Mesothelial cell of epicardium (in vitro differentiated cells): ENCODE measurements at regions not wholly inside any gene's neighbourhood (a gene's known extent, or its start where the extent isn't known, plus 50 kb on each side); places are given as distances from the start of the nearest gene placed in this dataset.

ENCODE experiments used
- DNase-seq, 2 experiments: peaks; one replicate each; pipeline ENCODE4 v3.0.0; 2021; ENCODE audit warnings: low spot score in 2 of 2; ENCODE audit not compliant: unreplicated experiment in 2 of 2
- H3K27ac Mint-ChIP-seq: 2 replicates; pipeline ENCODE4 v1.8.0; 2021; ENCODE audit warnings: mixed read lengths
- H3K27me3 Mint-ChIP-seq: 2 replicates; pipeline ENCODE4 v1.8.0; 2021; ENCODE audit warnings: low read depth, mixed read lengths
- H3K36me3 Mint-ChIP-seq: 2 replicates; pipeline ENCODE4 v1.8.0; 2021; ENCODE audit warnings: mixed read lengths
- H3K4me1 Mint-ChIP-seq: 2 replicates; pipeline ENCODE4 v1.8.0; 2021; ENCODE audit warnings: mixed read lengths
- H3K4me3 Mint-ChIP-seq: 2 replicates; pipeline ENCODE4 v1.8.0; 2021; ENCODE audit warnings: mild to moderate bottlenecking, moderate library complexity, mixed read lengths
- H3K9me3 Mint-ChIP-seq: 2 replicates; pipeline ENCODE4 v1.8.0; 2021; ENCODE audit warnings: mixed read lengths
- CTCF ChIP-seq: fragments of 200-600 bp; sonication (generic); IDR thresholded peaks from one replicate; pipeline ENCODE4 v1.5.0; 2021; ENCODE audit warnings: antibody characterized with exemption; ENCODE audit not compliant: unreplicated experiment

GRCh38 chr12:77437206-77437605 is 371.8 kb upstream of the E2F7 start:
- no peaks in the 10 kb centered on the region for H3K36me3 Mint-ChIP-seq
- no peak for DNase-seq
- no peak overlapping the region for H3K4me3 Mint-ChIP-seq
- TF ChIP-seq CTCF: no peak
- no peak overlapping the region for H3K27ac Mint-ChIP-seq
- peaks cover 10% of the 10 kb centered on the region for H3K27me3 Mint-ChIP-seq
- H3K9me3 Mint-ChIP-seq: no peaks in the 10 kb centered on the region
- peaks cover 28% of the 10 kb centered on the region for H3K4me1 Mint-ChIP-seq

- Mint-ChIP-seq H3K36me3 (no peaks in the 10 kb centered on the region), H3K27me3 (peaks cover 10% of the 10 kb centered on the region), H3K9me3 (no peaks in the 10 kb centered on the region), H3K4me1 (peaks cover 25% of the 10 kb centered on the region), H3K27ac (no peak overlapping the region), H3K4me3 (no peak overlapping the region)
- no peak for TF ChIP-seq CTCF
- DNase-seq: no peak
Measured at GRCh38 chr12:77435446-77436091, 370.2 kb upstream of the E2F7 start.

GRCh38 chr12:77433799-77434198 is 368.4 kb upstream of the E2F7 start:
- no peak for TF ChIP-seq CTCF
- H3K4me3 Mint-ChIP-seq: no peak overlapping the region
- no peaks in the 10 kb centered on the region for H3K9me3 Mint-ChIP-seq
- no peaks in the 10 kb centered on the region for H3K36me3 Mint-ChIP-seq
- H3K4me1 Mint-ChIP-seq: peaks cover 27% of the 10 kb centered on the region
- peaks cover 8% of the 10 kb centered on the region for H3K27me3 Mint-ChIP-seq
- H3K27ac Mint-ChIP-seq: no peak overlapping the region
- DNase-seq: no peak

- no peak for DNase-seq
- H3K4me1 Mint-ChIP-seq: peaks cover 22% of the 10 kb centered on the region
- H3K27ac Mint-ChIP-seq: no peak overlapping the region
- TF ChIP-seq CTCF: no peak
- H3K36me3 Mint-ChIP-seq: peaks cover 2% of the 10 kb centered on the region
- peaks cover 29% of the 10 kb centered on the region for H3K9me3 Mint-ChIP-seq
- H3K4me3 Mint-ChIP-seq: no peak overlapping the region
- H3K27me3 Mint-ChIP-seq: peaks cover 14% of the 10 kb centered on the region
Measured at GRCh38 chr12:77429426-77429825, 364.1 kb upstream of the E2F7 start.

- Mint-ChIP-seq H3K4me1 (no peaks in the 10 kb centered on the region), H3K27me3 (peaks cover 2% of the 10 kb centered on the region), H3K4me3 (no peak overlapping the region), H3K36me3 (peaks cover 2% of the 10 kb centered on the region), H3K27ac (no peak overlapping the region), H3K9me3 (peaks cover 20% of the 10 kb centered on the region)
- TF ChIP-seq CTCF: no peak
- no peak for DNase-seq
Measured at GRCh38 chr12:77421152-77421551, 355.8 kb upstream of the E2F7 start.

GRCh38 chr12:77409551-77409950 is 344.2 kb upstream of the E2F7 start:
- Mint-ChIP-seq H3K4me1 (peaks cover 20% of the 10 kb centered on the region), H3K36me3 (no peaks in the 10 kb centered on the region), H3K27me3 (no peaks in the 10 kb centered on the region), H3K4me3 (no peak overlapping the region), H3K27ac (no peak overlapping the region), H3K9me3 (no peaks in the 10 kb centered on the region)
- TF ChIP-seq CTCF: no peak
- DNase-seq: no peak
